Neural cell (in vitro differentiated cells): ENCODE measurements at regions not wholly inside any gene's neighbourhood (a gene's known extent, or its start where the extent isn't known, plus 50 kb on each side); places are given as distances from the start of the nearest gene placed in this dataset.

Experiments
- H2AFZ ChIP-seq: fragments of 200-600, 300-800 bp; sonication (generic), shearing (Covaris generic); 2 replicates; pipeline ENCODE4 v1.6.0; 2014; ENCODE audit warnings: low read depth, mild to moderate bottlenecking, antibody characterized with exemption, low read length, moderate library complexity
- H3F3A ChIP-seq: fragments of 200-600 bp; shearing (Covaris generic); 2 replicates; pipeline ENCODE4 v1.6.1; 2016; ENCODE audit warnings: mild to moderate bottlenecking, moderate library complexity, mixed read lengths, antibody characterized with exemption, low read length; ENCODE audit not compliant: insufficient read depth, poor library complexity, severe bottlenecking
- H3K27ac ChIP-seq: fragments of 200-600, 300-800 bp; sonication (generic), shearing (Covaris generic); 2 replicates; pipeline ENCODE4 v1.5.1; 2014; ENCODE audit warnings: mild to moderate bottlenecking, low read length, moderate library complexity
- H3K27me3 ChIP-seq: fragments of 300-800, 200-600 bp; sonication (generic), shearing (Covaris generic); 2 replicates; pipeline ENCODE4 v1.6.0; 2014; ENCODE audit warnings: mild to moderate bottlenecking, low read depth, low read length, moderate library complexity; ENCODE audit not compliant: insufficient read depth
- H3K36me3 ChIP-seq: fragments of 300-800, 200-600 bp; sonication (generic), shearing (Covaris generic); 2 replicates; pipeline ENCODE4 v1.5.1; 2014; ENCODE audit warnings: mild to moderate bottlenecking, antibody characterized with exemption, low read length, moderate library complexity; ENCODE audit not compliant: insufficient read depth
- H3K4me2 ChIP-seq: fragments of 300-800, 200-600 bp; sonication (generic), shearing (Covaris generic); 2 replicates; pipeline ENCODE4 v1.6.0; 2014; ENCODE audit warnings: mild to moderate bottlenecking, low read length
- H3K4me3 ChIP-seq: fragments of 300-800, 200-600 bp; sonication (generic), shearing (Covaris generic); 2 replicates; pipeline ENCODE4 v1.5.1; 2014; ENCODE audit warnings: mild to moderate bottlenecking, low read length, moderate library complexity
- H3K79me2 ChIP-seq: fragments of 200-600 bp; shearing (Covaris generic); replicated peaks from 2 replicates; pipeline ENCODE4 v1.6.0; 2014; ENCODE audit warnings: mild to moderate bottlenecking, low read length, moderate library complexity; ENCODE audit not compliant: insufficient read depth
- H3K9ac ChIP-seq: fragments of 300-800, 200-600 bp; sonication (generic), shearing (Covaris generic); 2 replicates; pipeline ENCODE4 v1.6.1; 2016; ENCODE audit warnings: mild to moderate bottlenecking, low read length, mixed read lengths
- H3K9me2 ChIP-seq: fragments of 200-600 bp; shearing (Covaris generic); 2 replicates; pipeline ENCODE4 v1.6.1; 2016; ENCODE audit warnings: mild to moderate bottlenecking, low read length, mixed read lengths; ENCODE audit not compliant: insufficient read depth
- H3K9me3 ChIP-seq: fragments of 200-600, 300-800 bp; sonication (generic), shearing (Covaris generic); 2 replicates; pipeline ENCODE4 v1.6.1; 2016; ENCODE audit warnings: mild to moderate bottlenecking, mixed run types, low read length, moderate library complexity, mixed read lengths
- H4K20me1 ChIP-seq: fragments of 200-600 bp; shearing (Covaris generic); 2 replicates; pipeline ENCODE4 v1.6.1; 2016; ENCODE audit warnings: mild to moderate bottlenecking, mixed run types; ENCODE audit not compliant: insufficient read depth
- CTCF ChIP-seq: fragments of 450-650 bp; IDR thresholded peaks from 2 replicates; pipeline ENCODE4 v1.5.1; 2014; ENCODE audit warnings: antibody characterized with exemption, mild to moderate bottlenecking, moderate library complexity; ENCODE audit not compliant: poor library complexity, severe bottlenecking
- EP300 ChIP-seq: fragments of 450-650 bp; conservative IDR thresholded peaks from 2 replicates; pipeline ENCODE4 v1.6.1; 2014; ENCODE audit warnings: antibody characterized with exemption, mild to moderate bottlenecking, moderate library complexity; ENCODE audit not compliant: poor library complexity, severe bottlenecking
- EZH2 ChIP-seq: fragments of 200-600, 300-800 bp; shearing (Covaris generic), sonication (generic); IDR thresholded peaks from 2 replicates; pipeline ENCODE4 v1.6.1; 2014; ENCODE audit warnings: antibody characterized with exemption, low read length, borderline replicate concordance, mild to moderate bottlenecking; ENCODE audit not compliant: insufficient read depth, poor library complexity, severe bottlenecking
- MXI1 ChIP-seq: fragments of 450-650 bp; conservative IDR thresholded peaks from 2 replicates; pipeline ENCODE4 v1.6.1; 2014; ENCODE audit warnings: antibody characterized with exemption, mild to moderate bottlenecking; ENCODE audit not compliant: poor library complexity, severe bottlenecking
- POLR2AphosphoS5 ChIP-seq: IDR thresholded peaks from 2 replicates; pipeline ENCODE4 v1.6.1; 2012
- RAD21 ChIP-seq: fragments of 450-650 bp; conservative IDR thresholded peaks from 2 replicates; pipeline ENCODE4 v1.6.1; 2014; ENCODE audit warnings: antibody characterized with exemption, mild to moderate bottlenecking, moderate library complexity
- REST ChIP-seq: IDR thresholded peaks from 2 replicates; pipeline ENCODE4 v1.6.1; 2012; ENCODE audit warnings: borderline replicate concordance
- SMC3 ChIP-seq: fragments of 450-650 bp; conservative IDR thresholded peaks from 2 replicates; pipeline ENCODE4 v1.6.1; 2014; ENCODE audit warnings: antibody characterized with exemption, mild to moderate bottlenecking, moderate library complexity; ENCODE audit not compliant: poor library complexity
- TAF1 ChIP-seq: IDR thresholded peaks from 2 replicates; pipeline ENCODE4 v1.6.1; 2012; ENCODE audit warnings: low read depth

GRCh38 chr3:170814822-170815221 lies 55.2 kb downstream of the RPL22L1 start:
- Histone ChIP-seq H3K9me2 (no peaks in the 10 kb centered on the region), H3K9me3 (no peaks in the 10 kb centered on the region), H4K20me1 (no peaks in the 10 kb centered on the region), H3K9ac (no peak overlapping the region), H3K79me2 (no peaks in the 10 kb centered on the region), H3K4me2 (no peak overlapping the region), H3K27me3 (no peaks in the 10 kb centered on the region), H3F3A (no peaks in the 10 kb centered on the region), H3K36me3 (no peaks in the 10 kb centered on the region), H3K4me3 (no peak overlapping the region), H2AFZ (no peak overlapping the region), H3K27ac (no peak overlapping the region)
- TF ChIP-seq CTCF (no peak), EP300 (no peak), EZH2 (no peak), MXI1 (no peak), RAD21 (no peak), POLR2AphosphoS5 (no peak), REST (no peak), TAF1 (no peak)

- Histone ChIP-seq H3K9me3 (no peaks in the 10 kb centered on the region), H3K9me2 (no peaks in the 10 kb centered on the region), H3K79me2 (no peaks in the 10 kb centered on the region), H2AFZ (no peak overlapping the region), H3K4me2 (no peak overlapping the region), H3K36me3 (no peaks in the 10 kb centered on the region), H3K27ac (no peak overlapping the region), H3K4me3 (no peak overlapping the region), H3F3A (no peaks in the 10 kb centered on the region), H4K20me1 (no peaks in the 10 kb centered on the region), H3K9ac (no peak overlapping the region), H3K27me3 (no peaks in the 10 kb centered on the region)
- TF ChIP-seq TAF1: no peak
Measured at GRCh38 chr3:170813266-170813665, 56.7 kb downstream of the RPL22L1 start.

- H3K9ac ChIP-seq: no peak overlapping the region
- H3F3A ChIP-seq: no peaks in the 10 kb centered on the region
- H3K4me2 ChIP-seq: no peak overlapping the region
- no peaks in the 10 kb centered on the region for H4K20me1 ChIP-seq
- H3K9me2 ChIP-seq: no peaks in the 10 kb centered on the region
- no peaks in the 10 kb centered on the region for H3K79me2 ChIP-seq
- no peaks in the 10 kb centered on the region for H3K9me3 ChIP-seq
- no peaks in the 10 kb centered on the region for H3K36me3 ChIP-seq
- H2AFZ ChIP-seq: no peak overlapping the region
- no peak overlapping the region for H3K27ac ChIP-seq
- no peak overlapping the region for H3K4me3 ChIP-seq
- no peaks in the 10 kb centered on the region for H3K27me3 ChIP-seq
- TF ChIP-seq SMC3 (peak; percentile 89), CTCF (peak; percentile 91), RAD21 (peak; percentile 87), EZH2 (no peak)
Measured at GRCh38 chr3:170811928-170812591, 57.9 kb downstream of the RPL22L1 start.
